HG03135 (cell line): ENCODE measurements at regions not wholly inside any gene's neighbourhood (a gene's known extent, or its start where the extent isn't known, plus 50 kb on each side); places are given as distances from the start of the nearest gene placed in this dataset.

ENCODE experiments used
- ATAC-seq: cut with Tn5 transposase; IDR thresholded peaks from one replicate; pipeline ENCODE4 v1.9.1; 2021; ENCODE audit warnings: mild to moderate bottlenecking, moderate library complexity; ENCODE audit not compliant: unreplicated experiment

DNA sequence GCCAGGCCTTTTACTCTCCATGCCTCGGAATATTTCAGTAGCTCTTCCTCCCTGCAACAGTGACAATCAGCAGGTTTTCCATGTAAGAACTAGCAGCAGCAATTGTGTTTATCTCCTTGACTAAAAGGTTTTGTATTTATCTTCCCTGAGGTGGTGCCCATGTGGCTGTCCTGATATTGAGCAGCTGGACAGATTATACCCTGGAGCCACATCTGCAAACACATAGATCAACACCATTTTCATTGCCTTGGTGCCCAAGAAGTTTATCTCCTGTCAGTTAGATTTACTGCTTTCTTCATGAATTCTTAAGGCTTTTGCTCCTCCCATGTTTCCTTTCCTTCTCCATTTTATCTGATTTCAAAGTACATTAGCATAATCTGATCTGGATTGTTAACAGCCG, 378.4 kb downstream of the SPATA31D1 start:
- no peak for ATAC-seq

DNA sequence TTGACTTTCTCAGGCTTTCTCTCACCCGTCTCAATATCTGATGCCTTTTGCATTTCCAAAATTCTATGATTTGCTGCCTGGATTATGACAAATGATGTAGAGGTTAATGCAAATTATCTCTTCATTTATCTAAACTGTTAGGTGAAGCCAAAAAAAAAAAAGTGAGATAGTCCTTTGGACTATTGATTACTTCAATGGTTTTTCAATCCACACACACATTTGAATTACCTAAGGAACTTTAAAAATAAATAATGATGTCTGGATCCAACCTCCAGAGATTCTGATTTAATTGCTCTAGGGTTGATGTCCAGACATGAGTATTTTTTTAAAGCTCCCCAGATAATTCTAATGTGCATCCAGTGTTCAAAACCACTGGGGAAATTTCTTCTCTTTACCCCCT, 379.4 kb downstream of the SPATA31D1 start:
- ATAC-seq = no peak

DNA sequence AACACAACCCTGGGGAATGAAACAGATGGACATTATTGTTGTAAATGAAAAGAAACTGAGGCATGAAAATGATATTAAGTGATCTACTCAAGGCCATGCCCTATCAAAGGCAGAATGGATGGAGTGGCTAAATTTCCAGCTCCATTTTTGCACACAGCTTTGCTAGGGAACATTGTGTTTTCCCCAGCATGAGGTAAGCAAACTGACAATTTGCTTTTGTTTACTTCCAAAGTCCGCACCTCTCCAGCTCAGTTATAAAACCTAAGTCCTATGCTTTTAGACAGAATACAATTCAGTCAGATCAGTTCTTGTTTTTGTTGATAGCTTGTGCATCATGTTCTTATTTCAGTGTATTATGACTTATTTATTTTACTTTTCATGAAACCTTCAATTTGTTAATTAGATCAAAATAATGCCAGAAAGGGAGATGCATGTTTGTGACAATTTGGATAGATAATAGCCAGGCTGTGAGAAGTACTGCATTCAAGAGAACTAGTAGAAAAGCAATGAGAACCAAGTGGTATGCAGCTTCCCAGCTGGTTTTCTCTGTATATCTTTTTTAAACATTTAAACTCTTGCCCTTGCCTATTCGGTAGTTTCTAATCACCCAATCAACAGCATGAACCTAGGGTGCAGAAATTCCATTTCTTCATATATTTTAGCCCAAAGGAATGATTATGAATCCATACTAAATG, 380.8 kb downstream of the SPATA31D1 start:
- no peak for ATAC-seq

DNA sequence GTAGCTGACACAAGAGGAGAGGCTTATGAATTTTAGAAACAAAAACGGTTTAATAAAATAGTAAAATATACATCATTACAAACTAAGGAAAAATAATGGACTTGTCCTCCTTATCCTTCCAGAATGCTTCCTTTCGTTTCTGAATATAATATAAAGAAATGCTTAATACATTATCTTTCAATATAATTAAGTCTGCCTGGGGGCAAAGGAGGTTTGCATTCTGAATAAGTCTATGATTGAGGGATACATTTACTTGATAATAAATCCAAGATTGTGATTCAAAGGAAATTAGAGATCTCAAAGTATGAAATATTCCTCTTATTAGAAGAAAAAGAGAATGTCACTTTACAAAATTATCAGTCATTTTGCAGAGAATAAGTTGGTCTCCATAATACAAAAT, 386.5 kb downstream of the SPATA31D1 start:
- no peak for ATAC-seq

DNA sequence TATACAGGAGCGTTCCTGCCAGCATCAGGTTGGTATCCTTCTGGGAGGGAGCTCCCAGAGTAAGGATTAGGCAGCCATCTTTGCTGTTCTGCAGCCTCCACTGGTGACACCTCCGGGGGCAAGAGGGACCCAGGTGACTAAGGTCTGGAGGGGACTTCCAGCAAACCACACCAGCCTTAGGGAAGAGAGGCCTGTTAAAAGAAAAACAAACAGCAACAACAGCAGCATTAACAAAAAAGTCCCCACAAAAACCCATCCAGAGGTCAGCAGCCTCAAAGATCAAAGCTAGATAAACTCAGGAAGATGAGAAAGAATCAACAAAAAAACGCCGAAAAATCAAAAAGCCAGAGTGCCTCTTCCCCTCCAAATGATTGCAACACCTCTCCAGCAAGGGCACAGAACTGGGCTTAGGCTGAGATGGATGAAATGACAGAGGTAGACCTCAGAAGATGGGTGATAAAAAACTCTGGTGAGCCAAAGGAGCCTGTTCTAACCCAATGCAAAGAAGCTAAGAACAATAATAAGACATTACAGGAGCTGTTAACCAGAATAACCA, 388.2 kb downstream of the SPATA31D1 start:
- no peak for ATAC-seq

DNA sequence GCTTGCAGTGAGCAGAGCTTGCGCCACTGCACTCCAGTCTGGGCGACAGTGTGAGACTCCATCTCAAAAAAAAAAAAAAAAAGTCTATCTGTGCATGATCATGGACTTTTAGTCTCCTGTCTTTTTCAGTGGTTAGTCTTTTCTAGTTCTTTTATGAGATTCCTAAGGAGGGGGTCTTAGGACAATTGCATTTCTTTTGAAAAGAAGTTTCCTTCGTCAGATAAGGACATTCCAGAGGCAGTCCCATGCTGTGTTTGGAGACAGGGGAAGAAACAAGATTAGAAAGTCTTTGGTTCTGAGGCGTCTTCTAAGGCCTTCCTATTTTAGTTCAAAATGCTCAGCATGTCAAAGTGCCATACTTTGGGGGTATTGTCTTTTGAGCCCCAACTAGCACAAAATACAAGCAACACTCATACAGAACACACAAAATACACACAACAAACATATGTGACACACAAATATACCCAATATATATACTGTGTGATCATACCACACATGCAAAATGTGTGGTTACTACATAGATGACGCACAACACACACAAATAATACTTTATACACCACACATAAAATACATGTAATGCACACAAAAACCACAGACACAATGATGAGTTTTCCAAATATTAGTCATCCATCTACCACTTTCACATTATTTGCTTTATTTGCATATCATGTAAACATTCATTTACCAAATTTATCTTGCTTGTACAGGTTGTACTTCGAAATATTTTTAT, 394.5 kb downstream of the SPATA31D1 start:
- no peak for ATAC-seq

DNA sequence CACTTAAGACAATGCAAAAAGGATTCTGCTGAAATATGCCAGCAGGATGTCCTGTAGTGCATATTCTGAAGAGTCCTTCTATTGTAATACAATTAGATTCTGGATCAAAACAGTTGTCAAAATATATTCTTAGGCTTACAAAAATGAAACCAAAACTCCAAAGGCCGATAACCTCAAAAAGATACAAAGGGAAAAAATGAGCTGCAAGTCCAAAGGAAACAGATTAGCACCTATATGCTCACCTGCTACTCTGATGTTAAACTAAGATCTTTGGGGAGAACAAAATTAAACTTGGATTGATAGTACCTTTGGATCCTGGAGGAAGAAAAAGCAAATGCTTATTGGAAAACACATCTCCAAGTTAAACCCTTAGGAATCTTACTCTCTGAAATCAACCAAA, 397.1 kb downstream of the SPATA31D1 start:
- no peak for ATAC-seq

DNA sequence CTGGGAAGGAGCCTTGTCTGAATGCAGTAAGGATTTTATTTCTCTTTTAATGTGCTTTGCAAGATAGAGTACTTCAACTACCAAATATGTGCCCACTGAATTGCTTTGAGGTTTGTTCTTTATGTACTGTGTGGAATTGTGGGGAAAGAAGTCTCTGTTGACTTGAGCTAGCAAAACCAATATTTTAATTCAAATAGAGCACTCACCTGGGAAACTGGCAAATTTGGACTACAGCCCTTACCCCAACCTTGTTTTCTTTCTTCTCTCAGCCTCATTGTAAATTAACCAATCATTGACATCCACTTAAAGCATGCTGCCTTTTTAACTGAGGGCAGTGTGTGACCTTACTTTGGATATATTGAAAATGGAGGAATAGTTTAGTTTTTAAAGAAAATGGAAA, 409.0 kb downstream of the SPATA31D1 start:
- no peak for ATAC-seq

DNA sequence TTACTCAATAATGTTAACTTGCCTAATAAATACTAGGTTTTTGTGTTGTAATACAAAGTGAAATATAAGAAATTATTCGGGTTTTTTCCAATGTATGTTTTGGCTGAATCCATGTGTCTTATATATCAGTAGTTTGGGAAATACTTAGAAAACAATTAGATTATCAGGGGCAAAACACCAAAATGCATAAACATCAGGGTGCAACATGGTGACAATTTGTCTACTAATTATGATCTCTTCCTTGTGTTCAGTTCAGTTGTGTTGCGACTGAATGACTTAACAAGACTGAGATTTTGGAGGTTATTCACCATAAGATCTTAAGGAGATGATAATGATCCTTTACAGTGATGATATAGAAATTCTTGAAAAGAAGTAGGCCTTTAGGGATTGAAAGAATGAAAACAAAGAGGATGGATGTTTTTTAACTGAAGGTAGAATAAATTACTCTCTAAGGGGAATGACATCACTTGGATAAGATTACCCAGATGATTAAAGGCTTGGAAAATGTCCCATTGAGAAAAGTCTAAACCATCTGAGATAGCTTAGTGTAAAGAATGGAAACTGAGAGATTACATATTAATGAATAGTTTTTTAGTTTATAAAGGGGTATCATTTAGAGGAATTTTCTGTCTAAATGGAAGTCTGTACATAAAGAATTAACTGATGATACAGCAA, 415.8 kb downstream of the SPATA31D1 start:
- ATAC-seq = no peak

DNA sequence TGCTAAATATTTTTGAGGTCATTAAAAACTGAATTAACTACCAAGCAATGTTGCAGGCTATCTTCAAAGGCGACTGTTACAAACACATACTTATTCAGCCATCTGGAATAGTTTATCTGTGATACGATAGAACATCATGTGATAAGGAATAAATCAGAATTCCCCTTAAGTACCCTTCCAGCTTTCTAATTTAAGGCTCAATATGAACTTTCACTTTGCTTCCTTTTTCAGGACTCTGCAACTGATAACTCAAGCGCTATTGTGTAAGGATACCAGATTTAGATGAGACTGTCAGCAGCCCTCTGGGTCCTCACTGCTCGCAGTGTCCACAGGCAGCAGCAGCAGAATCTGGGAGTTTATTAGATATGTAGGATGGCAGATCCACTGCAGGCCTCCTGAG, 416.3 kb downstream of the SPATA31D1 start:
- ATAC-seq = no peak

DNA sequence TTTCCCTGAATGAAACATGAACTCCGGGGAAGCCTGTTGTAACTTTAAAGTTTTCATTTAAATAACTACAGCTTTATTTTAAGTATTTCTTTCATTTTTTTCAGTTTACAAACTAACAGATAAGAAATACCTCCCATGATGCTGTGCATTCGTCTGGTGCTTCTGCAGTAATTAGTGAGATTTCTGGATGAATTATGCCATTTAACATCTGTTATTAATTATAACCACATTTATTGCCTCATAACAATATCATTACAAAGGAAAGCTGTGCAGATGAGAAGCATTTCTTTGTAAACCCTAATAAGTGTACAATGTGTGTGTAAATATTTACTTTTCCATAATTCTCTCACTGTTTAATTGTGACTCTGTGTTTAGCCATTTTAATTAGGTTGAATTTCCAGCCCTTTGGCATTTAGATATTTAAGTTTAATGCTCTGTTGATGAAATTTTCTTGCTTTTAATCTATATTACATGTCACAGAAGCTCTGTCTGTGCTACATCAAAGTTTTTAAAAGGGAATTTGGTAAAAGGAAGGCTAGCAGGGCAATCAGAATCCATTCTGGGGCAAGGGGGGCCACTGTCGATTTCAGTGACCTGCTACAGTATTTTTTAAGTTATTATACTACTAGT, 418.0 kb downstream of the SPATA31D1 start:
- no peak for ATAC-seq

DNA sequence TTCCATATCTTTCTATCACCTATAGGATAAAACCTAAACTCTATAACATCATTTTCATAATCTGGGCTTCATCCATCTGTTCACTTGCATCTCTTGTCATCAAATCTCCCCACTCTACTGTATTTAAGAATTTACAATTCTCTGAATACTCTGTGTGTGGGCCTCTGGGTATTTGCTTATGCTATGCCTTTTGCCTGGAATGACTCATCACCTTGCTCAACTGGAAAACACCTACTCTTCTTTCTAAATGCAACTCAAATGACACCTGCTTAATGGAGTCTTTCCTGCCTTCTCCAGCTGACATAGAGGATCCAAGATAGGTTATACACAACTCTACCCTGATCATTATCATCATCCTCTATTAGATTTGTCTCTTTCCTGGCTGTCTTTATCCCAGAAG, 421.7 kb downstream of the SPATA31D1 start:
- peak; percentile 82 for ATAC-seq

DNA sequence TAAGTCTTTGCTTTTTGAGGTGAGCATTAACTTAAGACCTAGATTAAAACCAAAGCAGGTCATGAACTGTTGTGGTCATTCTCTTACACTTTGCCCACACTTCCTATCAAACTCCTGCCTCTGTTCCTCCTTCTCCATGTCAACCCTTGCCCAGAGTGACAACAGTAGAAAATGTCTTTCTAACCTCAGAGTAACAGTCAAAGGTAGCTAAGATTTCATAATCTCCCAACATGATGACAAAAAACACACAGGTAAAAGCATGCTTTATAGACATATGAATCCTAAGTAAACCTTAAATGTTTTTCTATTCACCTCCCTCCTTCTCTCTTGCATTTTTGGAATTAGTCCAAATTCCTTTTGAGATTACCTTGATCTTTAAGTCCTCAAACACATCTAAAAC, 422.3 kb downstream of the SPATA31D1 start:
- peak; percentile 22 for ATAC-seq

DNA sequence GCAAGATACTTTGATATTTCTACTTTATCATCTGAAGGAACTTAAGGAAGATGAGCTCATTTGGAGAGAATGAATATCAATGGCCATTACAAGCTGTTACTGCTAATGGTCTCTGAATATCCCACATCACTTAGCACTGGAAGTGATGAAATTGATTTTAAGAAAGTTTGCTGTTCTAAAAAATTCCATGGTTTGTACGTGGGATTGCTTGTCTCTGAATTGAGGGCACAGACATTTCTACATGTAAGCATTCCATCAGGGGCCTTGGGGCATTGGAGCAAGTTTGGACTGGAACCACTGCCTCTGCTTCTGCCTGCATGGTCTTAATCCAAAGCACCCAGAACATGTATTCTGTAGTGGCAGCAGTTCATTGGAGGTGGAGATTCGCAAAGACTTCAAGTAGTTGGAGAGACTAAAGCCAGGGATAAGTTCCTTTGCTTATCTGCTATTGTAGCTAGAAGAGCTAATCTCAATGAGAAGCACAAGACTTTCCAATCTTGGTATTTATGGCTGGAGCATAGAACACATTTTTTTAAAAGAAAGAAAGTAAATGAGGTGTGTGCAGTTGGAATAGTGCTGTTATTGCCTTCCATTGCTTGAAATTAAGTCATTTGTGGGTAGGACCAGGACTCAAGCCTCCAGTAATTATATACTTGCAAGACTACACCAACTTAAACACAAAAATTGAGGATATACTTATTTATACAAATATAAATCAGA, 424.2 kb downstream of the SPATA31D1 start:
- ATAC-seq = no peak

DNA sequence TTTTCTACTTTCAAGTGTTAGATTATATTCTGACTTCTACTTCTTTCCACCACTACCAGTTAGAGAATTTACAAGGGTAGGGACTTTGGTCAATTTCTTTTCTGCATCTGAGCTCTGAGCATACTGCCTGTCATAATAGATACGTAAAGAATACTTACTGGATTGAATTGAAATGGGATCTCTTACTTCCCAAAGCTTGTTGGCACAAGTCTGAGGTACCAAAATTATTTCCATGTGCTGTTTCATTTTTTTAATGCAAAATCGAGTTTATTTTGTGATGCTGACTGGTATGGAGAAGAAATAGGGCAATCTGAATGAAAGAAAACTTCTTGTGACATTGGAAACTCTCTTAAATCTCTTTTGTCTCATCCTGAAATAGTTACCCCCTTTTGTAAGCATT, 428.9 kb downstream of the SPATA31D1 start:
- ATAC-seq = no peak

DNA sequence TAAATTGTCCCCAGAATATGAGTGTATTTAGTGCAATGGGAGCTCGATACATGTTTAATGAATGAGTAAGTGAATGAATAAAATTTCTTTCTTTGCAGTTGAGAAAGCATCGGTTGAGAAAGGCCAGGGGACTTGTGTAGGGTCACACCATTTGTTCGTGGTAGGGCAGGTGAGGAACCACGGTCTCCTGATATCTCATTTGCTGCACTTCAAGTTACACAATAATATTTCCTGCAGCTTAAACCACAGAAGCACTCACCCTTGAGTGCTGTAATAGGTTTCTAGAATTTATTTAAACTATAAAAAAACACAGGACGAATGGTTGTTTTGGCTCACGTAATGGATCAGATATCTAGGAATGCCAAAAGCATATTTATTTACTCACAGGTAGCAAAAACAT, 429.8 kb downstream of the SPATA31D1 start:
- no peak for ATAC-seq

DNA sequence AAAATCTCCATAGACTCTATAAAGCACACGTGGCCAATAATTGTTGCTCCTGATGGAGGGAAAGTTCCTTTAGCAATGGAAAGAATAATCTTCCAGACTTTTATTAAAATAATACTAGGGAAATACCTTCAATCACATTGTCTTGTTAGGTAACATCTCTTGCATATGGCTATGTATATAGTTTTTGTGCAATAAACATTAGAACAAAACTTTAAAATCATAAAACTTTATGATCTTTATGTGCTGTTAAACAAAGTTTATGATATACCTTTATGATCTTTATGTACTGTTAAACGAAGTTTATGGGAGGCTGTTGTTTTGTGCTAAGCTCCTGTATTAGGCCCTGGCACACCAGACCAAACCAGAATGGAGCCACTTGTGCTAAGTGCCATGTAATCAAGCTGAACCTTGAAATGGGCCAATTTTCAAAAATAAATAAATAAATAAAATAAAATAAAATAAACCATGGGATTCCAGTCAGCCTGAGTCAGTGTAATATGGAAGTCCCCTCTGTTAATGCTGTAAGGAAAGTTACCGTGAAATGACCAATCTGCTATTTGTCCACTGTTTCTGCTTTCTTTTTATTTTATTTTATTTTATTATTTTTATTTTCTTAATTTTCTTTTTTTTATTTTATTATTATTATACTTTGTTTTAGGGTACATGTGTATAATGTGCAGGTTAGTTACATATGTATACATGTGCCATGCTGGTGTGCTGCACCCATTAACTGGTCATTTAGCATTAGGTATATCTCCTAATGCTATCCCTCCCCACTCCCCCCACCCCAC, 431.3 kb downstream of the SPATA31D1 start:
- no peak for ATAC-seq

DNA sequence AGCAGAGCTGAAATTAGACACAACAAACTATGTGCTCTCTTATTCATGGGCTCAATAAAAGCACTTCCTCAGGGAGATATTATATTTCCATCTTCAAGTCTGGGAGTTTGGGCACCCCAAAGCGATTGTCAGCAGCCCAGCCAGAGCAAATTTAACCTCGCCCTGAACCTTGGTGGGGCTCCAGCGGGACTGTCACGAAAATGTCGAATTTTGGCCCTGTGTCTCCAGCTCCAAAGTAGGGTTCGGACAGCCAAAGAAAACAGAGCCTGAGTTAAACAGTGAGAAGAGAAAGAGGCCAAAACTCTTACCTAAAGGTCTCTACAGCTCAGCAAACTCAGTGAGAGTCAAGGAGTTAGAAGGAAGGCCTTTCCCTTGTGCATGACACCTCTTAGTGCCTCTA, 432.9 kb downstream of the SPATA31D1 start:
- no peak for ATAC-seq

DNA sequence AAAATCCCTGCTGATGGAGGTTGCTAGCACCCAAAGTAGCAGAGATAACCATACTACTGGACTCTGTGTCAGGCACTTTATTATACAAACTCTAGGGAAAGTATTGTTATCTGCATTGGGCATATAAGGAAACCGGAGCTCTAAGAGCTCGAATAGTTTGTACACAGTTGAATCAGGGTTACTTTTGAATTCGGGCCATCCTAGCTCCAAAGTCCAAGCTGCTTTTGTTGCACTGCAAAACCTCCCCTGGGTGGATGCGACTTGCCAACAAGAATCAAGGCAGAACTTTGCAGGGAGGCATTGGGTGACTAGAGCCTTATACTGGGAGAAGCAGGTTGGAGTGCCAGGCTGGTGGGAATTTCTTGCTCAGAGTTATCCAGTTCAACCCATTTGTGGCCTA, 435.1 kb downstream of the SPATA31D1 start:
- ATAC-seq = no peak

DNA sequence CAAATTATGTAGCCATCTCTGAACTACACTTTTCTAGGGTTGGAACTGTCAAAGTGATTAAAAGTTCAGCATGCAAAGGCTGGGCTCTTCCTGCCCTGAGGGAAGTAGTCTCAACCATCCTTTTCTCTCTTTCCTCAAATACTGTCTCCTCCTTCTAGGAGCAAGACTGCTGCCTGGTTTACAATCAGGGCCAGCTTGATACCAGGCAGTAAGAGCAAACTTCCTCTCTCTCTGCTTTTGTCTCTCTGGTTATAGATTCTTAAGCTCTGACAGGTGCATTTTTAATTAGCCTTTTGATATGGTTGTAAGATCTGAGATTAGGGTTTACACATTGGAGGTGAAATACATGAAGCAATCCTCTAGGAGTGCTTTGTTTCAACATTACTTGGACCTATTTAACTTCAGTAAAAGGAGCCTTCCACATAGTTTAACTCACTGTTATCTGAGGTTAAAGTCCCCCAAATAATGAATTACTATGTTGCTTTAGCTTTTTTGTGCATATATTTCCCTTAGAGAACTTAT, 436.1 kb downstream of the SPATA31D1 start:
- no peak for ATAC-seq
